ENCODE measurements at regions not wholly inside any gene's neighbourhood (a gene's known extent, or its start where the extent isn't known, plus 50 kb on each side); places are given as distances from the start of the nearest gene placed in this dataset.

DNA sequence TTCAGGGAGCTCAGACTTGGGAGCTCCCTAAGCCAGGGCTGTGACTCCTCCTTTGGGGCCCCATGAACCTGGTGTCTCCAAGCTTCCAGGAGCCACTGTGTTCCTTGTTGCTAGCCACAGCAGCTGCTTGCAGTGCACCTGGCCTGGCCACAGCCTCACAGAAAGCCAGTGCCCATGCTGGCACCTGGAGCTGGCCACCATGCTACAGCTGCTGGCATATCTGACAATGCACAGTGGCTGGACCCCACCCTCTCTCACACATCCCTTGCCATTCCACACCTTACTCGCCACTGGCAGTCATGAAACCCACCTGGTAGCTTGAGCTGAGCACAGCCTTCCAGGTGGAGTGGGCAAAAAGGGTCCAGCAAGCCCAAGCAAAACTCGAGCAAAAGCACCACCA, 441.7 kb downstream of the ARAP2 start:
- no peak for TF ChIP-seq CTCF (IDR thresholded peaks at IDR 0.05)
- TF ChIP-seq EZH2phosphoT487 (IDR thresholded peaks at IDR 0.05), result no peak
- no peak for TF ChIP-seq EZH2 (IDR thresholded peaks at IDR 0.05)

Data from neural progenitor cell (in vitro differentiated cells).